HCT116 (cell line): ENCODE measurements at regions not wholly inside any gene's neighbourhood (a gene's known extent, or its start where the extent isn't known, plus 50 kb on each side); places are given as distances from the start of the nearest gene placed in this dataset.

ENCODE experiments used
- CBX3 ChIP-seq: IDR thresholded peaks from 2 replicates; pipeline ENCODE4 v1.6.1; 2012; ENCODE audit warnings: low read depth
- CEBPB ChIP-seq: IDR thresholded peaks from 2 replicates; pipeline ENCODE4 v1.6.1; 2012; ENCODE audit warnings: low read depth
- EGR1 ChIP-seq: IDR thresholded peaks from 2 replicates; pipeline ENCODE4 v1.6.1; 2012; ENCODE audit warnings: low read depth
- EZH2 ChIP-seq: fragments of 200-600 bp; sonication (generic); IDR thresholded peaks from 2 replicates; pipeline ENCODE4 v1.6.1; 2017; ENCODE audit warnings: antibody characterized with exemption, mixed run types
- POLR2A ChIP-seq: IDR thresholded peaks from 2 replicates; pipeline ENCODE4 v1.7.0; 2011; ENCODE audit warnings: borderline replicate concordance; ENCODE audit not compliant: insufficient read depth, insufficient read length; ENCODE audit errors: extremely low read depth
- POLR2AphosphoS5 ChIP-seq: IDR thresholded peaks from 2 replicates; pipeline ENCODE4 v1.6.1; 2011; ENCODE audit warnings: mild to moderate bottlenecking, low read depth, low read length, moderate library complexity
- SIN3A ChIP-seq: IDR thresholded peaks from 2 replicates; pipeline ENCODE4 v1.6.1; 2012; ENCODE audit warnings: low read depth
- TF ChIP-seq, protein P1 (sequence below), 3 experiments: fragments of 200-600 bp in 1 of 3; sonication (generic) in 1 of 3; IDR thresholded peaks in 2 of 3; conservative IDR thresholded peaks in 1 of 3; 2 replicates each; pipeline ENCODE4 v1.5.1; 2012 to 2017; ENCODE audit warnings: low read depth in 2 of 3, low read length in 2 of 3, antibody characterized with exemption in 1 of 3, borderline replicate concordance in 1 of 3, control low read depth in 1 of 3, mild to moderate bottlenecking in 1 of 3, mixed read lengths in 1 of 3, mixed run types in 1 of 3, moderate library complexity in 1 of 3; ENCODE audit not compliant: insufficient read depth in 1 of 3
- TF ChIP-seq, protein P2 (sequence below): IDR thresholded peaks from 2 replicates; pipeline ENCODE4 v1.6.1; 2012; ENCODE audit warnings: low read depth
- TF ChIP-seq, protein P3 (sequence below): IDR thresholded peaks from 2 replicates; pipeline ENCODE4 v1.6.1; 2012
- TF ChIP-seq, protein P4 (sequence below): IDR thresholded peaks from 2 replicates; pipeline ENCODE4 v1.6.1; 2012

DNA sequence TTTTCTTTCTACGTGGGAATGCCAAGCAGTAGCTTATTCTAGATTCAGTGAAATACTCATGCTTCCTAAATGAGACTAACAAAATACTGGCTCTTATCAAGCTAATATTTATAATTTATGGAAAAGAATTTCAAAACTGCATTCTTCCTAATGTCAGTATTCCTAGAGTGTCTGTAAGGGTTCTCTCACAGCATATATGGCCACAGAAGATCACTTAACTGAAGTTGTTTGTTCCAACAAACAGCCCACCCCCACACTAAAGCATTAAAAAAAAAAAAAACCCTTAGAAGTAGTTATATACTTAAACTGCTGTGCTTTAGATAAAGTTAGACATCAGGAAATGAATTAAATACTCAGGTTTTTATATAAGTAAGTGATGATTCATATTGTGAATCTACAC is 247.7 kb upstream of the HSF2 start:
- TF ChIP-seq POLR2A: no peak
- TF ChIP-seq, protein P1, sequence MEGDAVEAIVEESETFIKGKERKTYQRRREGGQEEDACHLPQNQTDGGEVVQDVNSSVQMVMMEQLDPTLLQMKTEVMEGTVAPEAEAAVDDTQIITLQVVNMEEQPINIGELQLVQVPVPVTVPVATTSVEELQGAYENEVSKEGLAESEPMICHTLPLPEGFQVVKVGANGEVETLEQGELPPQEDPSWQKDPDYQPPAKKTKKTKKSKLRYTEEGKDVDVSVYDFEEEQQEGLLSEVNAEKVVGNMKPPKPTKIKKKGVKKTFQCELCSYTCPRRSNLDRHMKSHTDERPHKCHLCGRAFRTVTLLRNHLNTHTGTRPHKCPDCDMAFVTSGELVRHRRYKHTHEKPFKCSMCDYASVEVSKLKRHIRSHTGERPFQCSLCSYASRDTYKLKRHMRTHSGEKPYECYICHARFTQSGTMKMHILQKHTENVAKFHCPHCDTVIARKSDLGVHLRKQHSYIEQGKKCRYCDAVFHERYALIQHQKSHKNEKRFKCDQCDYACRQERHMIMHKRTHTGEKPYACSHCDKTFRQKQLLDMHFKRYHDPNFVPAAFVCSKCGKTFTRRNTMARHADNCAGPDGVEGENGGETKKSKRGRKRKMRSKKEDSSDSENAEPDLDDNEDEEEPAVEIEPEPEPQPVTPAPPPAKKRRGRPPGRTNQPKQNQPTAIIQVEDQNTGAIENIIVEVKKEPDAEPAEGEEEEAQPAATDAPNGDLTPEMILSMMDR (IDR thresholded peaks at IDR 0.05 in 2 of 3, conservative IDR thresholded peaks at IDR 0.05 in 1 of 3; ENCODE audit: borderline replicate concordance in 1 of 3, insufficient read depth in 1 of 3, low read depth in 2 of 3, low read length in 2 of 3): no peak
- TF ChIP-seq CEBPB: no peak
- TF ChIP-seq, protein P2, sequence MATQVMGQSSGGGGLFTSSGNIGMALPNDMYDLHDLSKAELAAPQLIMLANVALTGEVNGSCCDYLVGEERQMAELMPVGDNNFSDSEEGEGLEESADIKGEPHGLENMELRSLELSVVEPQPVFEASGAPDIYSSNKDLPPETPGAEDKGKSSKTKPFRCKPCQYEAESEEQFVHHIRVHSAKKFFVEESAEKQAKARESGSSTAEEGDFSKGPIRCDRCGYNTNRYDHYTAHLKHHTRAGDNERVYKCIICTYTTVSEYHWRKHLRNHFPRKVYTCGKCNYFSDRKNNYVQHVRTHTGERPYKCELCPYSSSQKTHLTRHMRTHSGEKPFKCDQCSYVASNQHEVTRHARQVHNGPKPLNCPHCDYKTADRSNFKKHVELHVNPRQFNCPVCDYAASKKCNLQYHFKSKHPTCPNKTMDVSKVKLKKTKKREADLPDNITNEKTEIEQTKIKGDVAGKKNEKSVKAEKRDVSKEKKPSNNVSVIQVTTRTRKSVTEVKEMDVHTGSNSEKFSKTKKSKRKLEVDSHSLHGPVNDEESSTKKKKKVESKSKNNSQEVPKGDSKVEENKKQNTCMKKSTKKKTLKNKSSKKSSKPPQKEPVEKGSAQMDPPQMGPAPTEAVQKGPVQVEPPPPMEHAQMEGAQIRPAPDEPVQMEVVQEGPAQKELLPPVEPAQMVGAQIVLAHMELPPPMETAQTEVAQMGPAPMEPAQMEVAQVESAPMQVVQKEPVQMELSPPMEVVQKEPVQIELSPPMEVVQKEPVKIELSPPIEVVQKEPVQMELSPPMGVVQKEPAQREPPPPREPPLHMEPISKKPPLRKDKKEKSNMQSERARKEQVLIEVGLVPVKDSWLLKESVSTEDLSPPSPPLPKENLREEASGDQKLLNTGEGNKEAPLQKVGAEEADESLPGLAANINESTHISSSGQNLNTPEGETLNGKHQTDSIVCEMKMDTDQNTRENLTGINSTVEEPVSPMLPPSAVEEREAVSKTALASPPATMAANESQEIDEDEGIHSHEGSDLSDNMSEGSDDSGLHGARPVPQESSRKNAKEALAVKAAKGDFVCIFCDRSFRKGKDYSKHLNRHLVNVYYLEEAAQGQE: no peak
- TF ChIP-seq POLR2AphosphoS5: no peak
- TF ChIP-seq, protein P3, sequence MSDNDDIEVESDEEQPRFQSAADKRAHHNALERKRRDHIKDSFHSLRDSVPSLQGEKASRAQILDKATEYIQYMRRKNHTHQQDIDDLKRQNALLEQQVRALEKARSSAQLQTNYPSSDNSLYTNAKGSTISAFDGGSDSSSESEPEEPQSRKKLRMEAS: no peak
- TF ChIP-seq EZH2: no peak
- TF ChIP-seq EGR1: no peak
- TF ChIP-seq, protein P4, sequence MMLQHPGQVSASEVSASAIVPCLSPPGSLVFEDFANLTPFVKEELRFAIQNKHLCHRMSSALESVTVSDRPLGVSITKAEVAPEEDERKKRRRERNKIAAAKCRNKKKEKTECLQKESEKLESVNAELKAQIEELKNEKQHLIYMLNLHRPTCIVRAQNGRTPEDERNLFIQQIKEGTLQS: no peak
- no peak for TF ChIP-seq CBX3
- TF ChIP-seq SIN3A: no peak
